ENCODE measurements at regions not wholly inside any gene's neighbourhood (a gene's known extent, or its start where the extent isn't known, plus 50 kb on each side); places are given as distances from the start of the nearest gene placed in this dataset.
"Not testable (repeated sequence)": the region's sequence is repeated elsewhere in the genome, so short reads cannot be mapped to it uniquely, and the experiment has no call there.

GRCh38 chr2:37759989-37760388 lies 88.5 kb upstream of the CDC42EP3 start:
- DNase-seq, result not testable (repeated sequence)

- DNase-seq, result no peak
Measured at GRCh38 chr2:37760471-37760870, 89.0 kb upstream of the CDC42EP3 start.

- DNase-seq, result not testable (repeated sequence)
Measured at GRCh38 chr2:37762281-37762680, 90.8 kb upstream of the CDC42EP3 start.

GRCh38 chr2:37764739-37765138 lies 93.3 kb upstream of the CDC42EP3 start:
- no peak for DNase-seq

- no peak for DNase-seq
Measured at GRCh38 chr2:37766106-37766505, 94.7 kb upstream of the CDC42EP3 start.

GRCh38 chr2:37767046-37767445 lies 95.6 kb upstream of the CDC42EP3 start:
- DNase-seq, result no peak

GRCh38 chr2:37767959-37768925 lies 96.8 kb upstream of the CDC42EP3 start:
- DNase-seq, result no peak

GRCh38 chr2:37769551-37769950 lies 98.1 kb upstream of the CDC42EP3 start:
- no peak for DNase-seq

- DNase-seq, result no peak
Measured at GRCh38 chr2:37770797-37771196, 99.4 kb upstream of the CDC42EP3 start.

- DNase-seq, result no peak
Measured at GRCh38 chr2:37771600-37772088, 100.2 kb upstream of the CDC42EP3 start.

- DNase-seq, result no peak
Measured at GRCh38 chr2:37773371-37774130, 102.1 kb upstream of the CDC42EP3 start.

GRCh38 chr2:37774171-37774944 lies 102.9 kb upstream of the CDC42EP3 start:
- not testable (repeated sequence) for DNase-seq

- no peak for DNase-seq
Measured at GRCh38 chr2:37774976-37775907, 103.8 kb upstream of the CDC42EP3 start.

GRCh38 chr2:37775908-37776250 lies 104.4 kb upstream of the CDC42EP3 start:
- no peak for DNase-seq

GRCh38 chr2:37776487-37776886 lies 105.0 kb upstream of the CDC42EP3 start:
- DNase-seq, result no peak

- no peak for DNase-seq
Measured at GRCh38 chr2:37779139-37779538, 107.7 kb upstream of the CDC42EP3 start.

- no peak for DNase-seq
Measured at GRCh38 chr2:37779611-37780386, 108.4 kb upstream of the CDC42EP3 start.

GRCh38 chr2:37780387-37780676 lies 108.9 kb upstream of the CDC42EP3 start:
- no peak for DNase-seq

GRCh38 chr2:37781028-37781427 lies 109.6 kb upstream of the CDC42EP3 start:
- no peak for DNase-seq

GRCh38 chr2:37782155-37782673 lies 110.8 kb upstream of the CDC42EP3 start:
- no peak for DNase-seq

All from activated CD4-positive, alpha-beta T cell treated with anti-CD3 and anti-CD28 coated beads for 48 hours (primary cell).